ENCODE measurements at regions not wholly inside any gene's neighbourhood (a gene's known extent, or its start where the extent isn't known, plus 50 kb on each side); places are given as distances from the start of the nearest gene placed in this dataset.

GRCh38 chr5:176178789-176179188, 59.4 kb upstream of the SIMC1 start (continued):
- TF ChIP-seq, protein P1, sequence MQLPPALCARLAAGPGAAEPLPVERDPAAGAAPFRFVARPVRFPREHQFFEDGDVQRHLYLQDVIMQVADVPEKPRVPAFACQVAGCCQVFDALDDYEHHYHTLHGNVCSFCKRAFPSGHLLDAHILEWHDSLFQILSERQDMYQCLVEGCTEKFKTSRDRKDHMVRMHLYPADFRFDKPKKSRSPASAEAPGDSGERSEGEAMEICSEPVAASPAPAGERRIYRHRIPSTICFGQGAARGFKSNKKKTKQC (CRISPR knock-in tag; IDR thresholded peaks at IDR 0.05), result no peak
- TF ChIP-seq MAZ (CRISPR knock-in tag; conservative IDR thresholded peaks at IDR 0.05 in 1 of 2, IDR thresholded peaks at IDR 0.05 in 1 of 2) (0 out of 4 replicates have a peak, but pooled peaks of 1 of the 2 experiments have one; percentile 22), ZBTB17 (CRISPR knock-in tag; IDR thresholded peaks at IDR 0.05) (0 out of 2 replicates have a peak, but pooled peaks have one; percentile 47), HNRNPUL1 (IDR thresholded peaks at IDR 0.05; ENCODE audit: low read length) (no peak), EP400 (IDR thresholded peaks at IDR 0.05) (no peak), TAF1 (IDR thresholded peaks at IDR 0.05; ENCODE audit: control insufficient read depth, extremely low read depth, insufficient read depth, low read length, severe bottlenecking) (no peak), NR3C1 (CRISPR knock-in tag; IDR thresholded peaks at IDR 0.05) (no peak), ELK1 (CRISPR knock-in tag; IDR thresholded peaks at IDR 0.05) (no peak), KLF16 (IDR thresholded peaks at IDR 0.05) (no peak), HMG20A (CRISPR knock-in tag; conservative IDR thresholded peaks at IDR 0.05) (no peak), C11orf30 (IDR thresholded peaks at IDR 0.05; ENCODE audit: low read depth) (no peak), TRIM28 (IDR thresholded peaks at IDR 0.05) (peak; percentile 91), CBFB (CRISPR knock-in tag; IDR thresholded peaks at IDR 0.05) (no peak), POLR2AphosphoS2 (IDR thresholded peaks at IDR 0.05; ENCODE audit: low read length) (no peak), HNRNPL (IDR thresholded peaks at IDR 0.05; ENCODE audit: low read depth, low read length) (no peak), KDM5B (IDR thresholded peaks at IDR 0.05; ENCODE audit: insufficient replicate concordance, low read depth, low read length) (no peak), EWSR1 (IDR thresholded peaks at IDR 0.05; ENCODE audit: borderline replicate concordance, low read depth, partially characterized antibody) (no peak)
- TF ChIP-seq, protein P2, sequence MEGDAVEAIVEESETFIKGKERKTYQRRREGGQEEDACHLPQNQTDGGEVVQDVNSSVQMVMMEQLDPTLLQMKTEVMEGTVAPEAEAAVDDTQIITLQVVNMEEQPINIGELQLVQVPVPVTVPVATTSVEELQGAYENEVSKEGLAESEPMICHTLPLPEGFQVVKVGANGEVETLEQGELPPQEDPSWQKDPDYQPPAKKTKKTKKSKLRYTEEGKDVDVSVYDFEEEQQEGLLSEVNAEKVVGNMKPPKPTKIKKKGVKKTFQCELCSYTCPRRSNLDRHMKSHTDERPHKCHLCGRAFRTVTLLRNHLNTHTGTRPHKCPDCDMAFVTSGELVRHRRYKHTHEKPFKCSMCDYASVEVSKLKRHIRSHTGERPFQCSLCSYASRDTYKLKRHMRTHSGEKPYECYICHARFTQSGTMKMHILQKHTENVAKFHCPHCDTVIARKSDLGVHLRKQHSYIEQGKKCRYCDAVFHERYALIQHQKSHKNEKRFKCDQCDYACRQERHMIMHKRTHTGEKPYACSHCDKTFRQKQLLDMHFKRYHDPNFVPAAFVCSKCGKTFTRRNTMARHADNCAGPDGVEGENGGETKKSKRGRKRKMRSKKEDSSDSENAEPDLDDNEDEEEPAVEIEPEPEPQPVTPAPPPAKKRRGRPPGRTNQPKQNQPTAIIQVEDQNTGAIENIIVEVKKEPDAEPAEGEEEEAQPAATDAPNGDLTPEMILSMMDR (IDR thresholded peaks at IDR 0.05 in 2 of 3, conservative IDR thresholded peaks at IDR 0.05 in 1 of 3; ENCODE audit: insufficient read depth in 2 of 3, low read depth in 1 of 3, low read length in 3 of 3), result peak; percentile 46 to 57 (median 51)
- TF ChIP-seq, protein P3, sequence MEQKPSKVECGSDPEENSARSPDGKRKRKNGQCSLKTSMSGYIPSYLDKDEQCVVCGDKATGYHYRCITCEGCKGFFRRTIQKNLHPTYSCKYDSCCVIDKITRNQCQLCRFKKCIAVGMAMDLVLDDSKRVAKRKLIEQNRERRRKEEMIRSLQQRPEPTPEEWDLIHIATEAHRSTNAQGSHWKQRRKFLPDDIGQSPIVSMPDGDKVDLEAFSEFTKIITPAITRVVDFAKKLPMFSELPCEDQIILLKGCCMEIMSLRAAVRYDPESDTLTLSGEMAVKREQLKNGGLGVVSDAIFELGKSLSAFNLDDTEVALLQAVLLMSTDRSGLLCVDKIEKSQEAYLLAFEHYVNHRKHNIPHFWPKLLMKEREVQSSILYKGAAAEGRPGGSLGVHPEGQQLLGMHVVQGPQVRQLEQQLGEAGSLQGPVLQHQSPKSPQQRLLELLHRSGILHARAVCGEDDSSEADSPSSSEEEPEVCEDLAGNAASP (IDR thresholded peaks at IDR 0.05), result no peak
- TF ChIP-seq, protein P4, sequence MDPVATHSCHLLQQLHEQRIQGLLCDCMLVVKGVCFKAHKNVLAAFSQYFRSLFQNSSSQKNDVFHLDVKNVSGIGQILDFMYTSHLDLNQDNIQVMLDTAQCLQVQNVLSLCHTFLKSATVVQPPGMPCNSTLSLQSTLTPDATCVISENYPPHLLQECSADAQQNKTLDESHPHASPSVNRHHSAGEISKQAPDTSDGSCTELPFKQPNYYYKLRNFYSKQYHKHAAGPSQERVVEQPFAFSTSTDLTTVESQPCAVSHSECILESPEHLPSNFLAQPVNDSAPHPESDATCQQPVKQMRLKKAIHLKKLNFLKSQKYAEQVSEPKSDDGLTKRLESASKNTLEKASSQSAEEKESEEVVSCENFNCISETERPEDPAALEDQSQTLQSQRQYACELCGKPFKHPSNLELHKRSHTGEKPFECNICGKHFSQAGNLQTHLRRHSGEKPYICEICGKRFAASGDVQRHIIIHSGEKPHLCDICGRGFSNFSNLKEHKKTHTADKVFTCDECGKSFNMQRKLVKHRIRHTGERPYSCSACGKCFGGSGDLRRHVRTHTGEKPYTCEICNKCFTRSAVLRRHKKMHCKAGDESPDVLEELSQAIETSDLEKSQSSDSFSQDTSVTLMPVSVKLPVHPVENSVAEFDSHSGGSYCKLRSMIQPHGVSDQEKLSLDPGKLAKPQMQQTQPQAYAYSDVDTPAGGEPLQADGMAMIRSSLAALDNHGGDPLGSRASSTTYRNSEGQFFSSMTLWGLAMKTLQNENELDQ (CRISPR knock-in tag; IDR thresholded peaks at IDR 0.05; ENCODE audit: borderline replicate concordance), result no peak
